ENCODE measurements at regions not wholly inside any gene's neighbourhood (a gene's known extent, or its start where the extent isn't known, plus 50 kb on each side); places are given as distances from the start of the nearest gene placed in this dataset.

DNA sequence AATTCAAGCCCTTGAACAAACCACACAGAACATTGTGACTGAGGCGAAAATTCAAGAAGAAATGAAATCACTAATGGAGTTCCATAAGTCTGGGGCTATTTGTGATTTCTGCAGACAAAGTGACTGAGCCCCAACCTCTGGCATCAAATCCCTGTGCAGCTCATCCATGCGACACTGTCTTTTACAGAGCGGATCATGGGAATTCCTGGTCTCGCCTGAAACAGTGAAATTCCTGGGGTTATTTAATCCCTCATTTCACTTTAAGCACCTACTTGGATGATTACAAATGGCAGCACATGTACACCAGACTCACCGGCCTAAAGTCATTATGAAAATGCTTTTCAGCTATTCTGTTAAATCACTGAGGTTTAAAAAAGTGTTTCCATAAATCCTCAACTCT, 102.4 kb upstream of the CDH4 start:
- no peak for DNase-seq

DNA sequence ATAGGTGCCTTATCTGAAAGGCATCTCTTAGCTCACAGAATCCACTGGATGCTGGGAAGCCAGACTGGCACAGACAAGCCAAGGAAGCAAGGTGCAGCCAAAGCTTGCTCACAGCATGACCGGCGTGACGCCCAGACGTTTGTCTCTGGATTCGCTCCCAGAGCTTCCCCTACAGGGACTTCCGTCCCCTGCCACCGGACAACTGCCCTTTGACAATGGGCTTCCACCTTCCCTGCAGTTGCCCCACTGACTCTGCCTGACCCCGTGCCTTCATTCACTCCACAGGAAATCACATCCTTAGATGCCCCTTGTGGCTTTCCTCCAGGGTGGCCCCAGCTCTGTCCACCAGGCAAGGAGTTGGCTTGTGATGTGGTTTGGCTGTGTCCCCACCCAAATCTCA, 94.8 kb upstream of the CDH4 start:
- DNase-seq: no peak

DNA sequence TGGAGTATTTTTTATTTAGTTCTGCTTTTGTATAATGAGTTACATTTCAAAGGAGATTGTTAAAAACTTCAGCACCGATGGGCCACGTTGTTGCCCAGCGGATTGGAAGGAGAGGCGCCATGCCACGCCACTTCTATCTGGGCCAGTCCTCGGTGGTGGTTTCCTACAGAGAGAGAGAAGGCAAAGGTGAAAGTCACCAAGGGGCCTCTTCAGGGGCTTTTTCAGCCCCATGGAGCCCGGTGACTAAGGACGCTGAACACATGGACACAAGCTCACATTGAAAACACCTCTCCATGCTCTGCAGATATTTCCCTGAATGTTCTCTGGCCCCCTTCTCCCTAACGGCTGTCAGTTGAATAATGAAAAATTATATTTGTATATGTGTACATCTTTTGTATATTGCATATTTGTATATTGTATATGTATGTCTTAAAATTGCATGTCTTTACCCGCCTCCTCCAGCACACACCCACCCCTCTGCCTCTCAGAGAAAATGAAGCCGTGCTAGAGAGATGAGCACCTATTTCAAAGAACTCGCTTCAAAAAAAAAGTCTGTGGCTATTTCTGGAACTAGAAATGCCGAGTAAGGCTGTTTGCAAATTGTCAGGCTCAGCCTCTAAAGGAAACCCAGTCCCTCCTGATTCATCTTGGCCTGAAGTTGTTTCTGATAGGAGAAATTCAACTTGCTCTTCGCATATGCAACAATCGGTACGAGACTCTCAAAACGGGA, 91.9 kb upstream of the CDH4 start:
- DNase-seq: no peak

DNA sequence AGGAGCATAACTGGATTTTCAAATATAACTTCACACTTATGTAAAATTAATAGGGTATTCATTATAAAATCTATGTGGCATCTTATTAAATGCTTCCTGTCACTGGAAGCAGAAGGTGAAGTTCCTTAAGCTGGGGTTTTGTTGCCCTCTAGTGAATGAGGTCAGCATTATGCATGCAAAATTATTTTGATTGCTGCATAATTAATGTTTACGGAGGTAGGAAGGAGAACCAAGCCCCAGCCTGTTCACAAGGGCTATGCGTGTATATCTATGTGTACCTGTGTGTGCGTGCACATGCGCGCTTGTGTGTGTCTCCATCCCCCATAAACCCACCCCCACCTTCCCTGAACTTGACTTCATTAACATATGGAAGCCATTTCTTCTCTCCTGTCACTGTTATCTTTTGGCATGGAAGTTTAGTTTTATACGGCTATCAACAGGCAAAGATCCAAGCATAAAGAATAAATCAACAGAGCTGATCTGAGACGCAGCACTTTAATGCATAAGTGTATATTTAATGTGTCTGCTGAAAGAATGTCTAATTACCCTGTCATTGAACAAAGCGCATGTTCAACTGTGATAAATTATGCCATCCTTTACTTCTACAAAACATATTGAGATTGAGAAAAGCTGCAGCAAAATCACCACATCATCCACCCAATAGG, 90.2 kb upstream of the CDH4 start:
- no peak for DNase-seq

DNA sequence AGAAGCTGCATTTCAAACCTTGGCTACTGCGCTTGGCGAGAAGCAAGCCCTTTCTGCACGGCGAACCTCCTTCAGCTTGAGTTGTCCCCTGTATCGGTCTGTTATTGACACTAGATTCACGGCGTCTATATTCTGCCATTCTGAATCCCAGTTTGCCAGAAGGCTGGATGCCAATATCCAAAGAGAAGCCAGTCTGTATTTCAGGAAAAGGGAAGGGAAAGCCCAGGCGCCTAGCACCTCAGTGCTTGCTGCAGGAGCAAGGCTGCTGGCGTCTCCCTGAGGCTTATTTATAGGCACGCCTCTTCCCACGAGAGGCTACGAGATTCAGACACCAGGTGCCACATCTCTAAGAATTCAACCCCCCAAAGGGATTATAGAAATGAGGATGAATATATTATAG, 89.6 kb upstream of the CDH4 start:
- DNase-seq: no peak

DNA sequence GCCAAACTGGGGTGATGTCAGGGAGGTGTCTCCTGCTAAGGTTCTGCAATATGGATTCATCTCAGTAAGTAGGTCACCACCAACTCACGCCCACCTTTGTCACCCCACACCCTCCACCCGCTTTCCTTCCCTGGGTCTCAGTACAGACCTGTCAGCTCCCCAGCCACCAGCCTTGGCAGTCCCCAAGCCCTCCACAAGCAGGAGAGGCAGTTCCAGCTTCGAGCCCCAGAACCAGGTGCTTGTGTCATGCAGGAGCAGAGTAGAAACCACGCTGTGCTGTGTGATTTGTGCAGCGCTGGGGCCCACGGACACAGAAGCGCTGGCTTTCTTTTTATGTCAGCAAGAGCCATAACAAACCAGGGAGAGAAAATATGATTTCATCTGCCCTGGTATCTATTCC, 89.0 kb upstream of the CDH4 start:
- DNase-seq: no peak

DNA sequence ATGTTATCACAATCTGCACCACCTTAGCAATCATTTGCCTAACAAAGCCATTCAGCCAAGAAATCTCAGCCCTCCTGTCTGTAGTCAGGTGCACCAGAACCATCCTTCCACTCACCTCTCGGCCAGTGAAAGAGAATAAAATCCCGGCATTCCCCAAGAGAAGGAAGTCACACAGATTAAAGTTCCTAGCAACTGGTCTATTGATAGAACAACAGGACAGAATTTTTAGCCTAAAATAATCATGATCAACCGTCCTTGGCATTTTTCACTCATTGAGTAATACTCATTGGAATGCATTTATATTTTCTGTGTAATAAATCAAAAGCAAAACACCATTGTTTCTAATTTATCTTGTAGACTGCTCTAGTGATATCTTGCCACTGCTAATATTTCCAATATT, 85.7 kb upstream of the CDH4 start:
- DNase-seq: no peak

DNA sequence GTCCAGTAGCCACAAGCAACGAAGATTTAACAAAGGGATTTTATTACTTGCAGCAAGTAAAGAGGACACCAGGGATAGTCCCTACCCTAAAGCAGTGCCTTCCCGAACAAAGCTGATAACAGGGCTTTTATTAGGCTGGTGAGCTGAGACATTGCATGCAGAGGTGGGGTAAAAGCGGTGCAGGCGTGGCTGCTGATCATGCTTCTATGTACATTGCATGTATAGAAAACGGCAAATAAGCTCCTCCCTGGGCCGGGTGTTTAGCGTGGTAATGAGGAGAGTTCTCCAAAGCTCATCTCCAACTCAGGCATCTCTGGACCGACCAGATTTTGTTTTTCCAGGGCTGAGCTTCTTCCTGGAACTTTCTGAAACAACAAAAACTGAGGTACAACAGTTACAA, 83.5 kb upstream of the CDH4 start:
- no peak for DNase-seq

DNA sequence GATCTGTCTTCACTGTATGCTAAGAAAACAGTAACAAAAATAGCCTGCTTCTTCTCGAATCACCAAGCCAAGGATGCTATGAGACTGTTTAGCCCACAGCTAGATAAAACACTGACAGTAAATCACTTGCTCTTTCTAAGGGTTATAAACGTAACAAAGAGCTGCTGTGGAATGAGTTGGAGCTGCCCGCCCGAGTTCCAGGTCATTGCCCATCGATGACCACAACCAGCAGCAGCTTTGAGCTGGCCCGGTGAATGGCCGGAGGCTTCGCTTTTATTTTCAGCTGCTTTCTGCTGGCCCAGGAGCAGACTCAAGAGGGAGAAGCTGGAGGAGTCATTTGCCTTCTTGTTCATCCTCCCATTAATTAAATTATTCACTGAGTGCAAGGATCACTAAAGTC, 82.2 kb upstream of the CDH4 start:
- DNase-seq: no peak

DNA sequence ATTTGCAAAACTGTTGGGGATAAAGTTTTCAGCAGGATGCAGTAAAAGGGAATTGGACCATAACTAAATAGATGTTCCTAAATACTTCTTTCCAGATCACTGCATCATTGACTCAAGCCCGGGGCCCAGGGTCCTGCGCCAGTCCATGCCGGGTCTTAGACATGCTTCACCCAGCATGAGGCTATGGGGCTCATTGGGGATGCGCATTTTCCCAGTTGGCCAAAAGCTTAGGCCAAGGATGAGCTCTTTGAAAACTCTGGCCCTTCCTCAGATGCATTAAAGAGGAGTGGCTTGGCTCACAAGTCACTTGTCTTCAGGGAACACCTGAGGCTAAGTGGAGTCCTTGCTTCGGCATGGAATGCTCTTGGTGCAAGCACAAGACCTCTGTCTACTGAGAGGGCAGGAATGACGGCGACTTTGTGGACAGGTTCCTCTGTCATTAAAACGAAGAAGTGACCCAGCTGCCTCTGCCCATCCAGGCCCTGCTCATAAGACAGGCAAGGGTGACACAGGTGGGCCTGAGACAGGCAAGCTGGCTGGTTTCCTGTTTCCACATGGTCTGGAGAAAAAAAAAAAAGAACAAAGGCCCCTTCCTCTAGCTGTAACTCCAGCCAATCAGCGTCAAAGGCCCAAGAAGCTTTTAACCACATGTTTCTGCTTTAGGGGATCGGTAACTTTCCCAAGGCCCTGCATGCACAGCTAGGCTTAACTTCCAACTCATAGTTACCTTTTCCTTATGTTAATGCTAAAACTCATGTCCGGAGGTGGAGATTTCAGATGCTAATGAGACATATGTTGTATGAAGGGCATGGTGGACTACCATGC, 81.4 kb upstream of the CDH4 start:
- DNase-seq: no peak

DNA sequence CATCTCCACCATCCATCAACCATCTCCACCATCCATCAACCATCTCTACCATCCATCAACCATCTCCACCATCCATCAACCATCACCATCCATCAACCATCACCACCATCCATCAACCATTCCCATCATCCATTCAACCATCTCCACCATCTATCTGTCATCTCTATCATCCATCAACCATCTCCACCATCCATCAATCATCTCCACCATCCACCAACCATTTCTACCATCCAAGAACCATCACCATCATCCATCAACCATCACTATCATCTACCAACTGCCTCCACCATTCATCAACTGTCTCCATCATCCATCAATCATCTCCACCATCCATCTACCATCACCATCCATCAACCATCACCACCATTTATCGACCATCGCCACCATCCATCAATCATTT, 78.8 kb upstream of the CDH4 start:
- DNase-seq: no peak

DNA sequence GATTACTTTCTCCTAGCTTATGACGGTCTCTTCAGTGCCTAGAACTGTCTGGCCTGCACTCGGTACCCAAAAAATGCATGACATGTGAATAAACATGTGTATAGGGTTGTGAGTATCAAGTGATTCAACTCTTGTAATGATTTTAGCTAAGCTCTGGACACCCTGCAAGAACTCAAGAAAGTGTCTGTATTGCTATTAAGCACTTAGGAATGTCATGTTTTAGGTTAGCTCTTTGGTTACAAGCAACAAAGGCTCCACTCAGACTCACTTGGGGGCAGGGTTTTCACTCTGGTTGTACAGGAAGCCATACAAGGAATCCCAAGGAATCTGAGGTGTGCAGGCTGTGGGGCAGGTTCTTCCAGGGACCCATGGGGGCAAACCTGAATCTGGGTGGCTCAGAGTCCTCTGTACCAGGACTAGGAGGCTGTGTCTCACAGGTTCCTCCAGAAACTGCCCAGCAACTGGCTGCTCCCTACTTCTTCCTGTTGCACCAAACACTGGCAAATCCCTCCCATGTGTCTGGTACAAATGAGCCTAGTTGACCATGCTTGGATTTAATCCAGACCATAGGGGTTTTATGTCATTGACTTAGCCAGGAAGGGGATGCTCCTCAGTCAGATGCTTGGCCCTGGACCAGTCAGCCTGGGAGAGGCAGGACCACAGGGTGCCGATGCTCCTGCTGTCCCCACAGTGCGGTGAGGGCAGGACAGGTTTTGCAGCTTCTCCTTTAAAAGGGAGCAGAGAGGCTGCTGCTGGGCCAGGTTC, 77.9 kb upstream of the CDH4 start:
- DNase-seq: no peak

DNA sequence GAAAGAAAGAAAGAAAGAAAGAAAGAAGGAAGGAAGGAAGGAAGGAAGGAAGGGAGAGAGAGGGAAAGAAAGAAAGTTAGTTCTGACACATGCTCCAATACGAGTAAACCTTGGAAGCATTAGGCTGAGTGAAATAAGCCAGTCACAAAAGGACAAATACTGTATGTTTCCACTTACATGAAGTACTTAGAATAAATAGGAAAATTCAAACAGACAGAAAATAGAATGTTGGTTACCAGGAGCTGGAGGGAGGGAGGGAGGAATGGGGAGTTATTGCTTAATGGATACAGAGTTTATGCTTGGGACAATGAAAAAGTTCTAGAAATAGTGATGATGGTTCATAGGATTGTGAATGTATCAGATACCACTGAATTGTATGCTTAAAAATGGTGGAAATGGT, 75.2 kb upstream of the CDH4 start:
- no peak for DNase-seq

DNA sequence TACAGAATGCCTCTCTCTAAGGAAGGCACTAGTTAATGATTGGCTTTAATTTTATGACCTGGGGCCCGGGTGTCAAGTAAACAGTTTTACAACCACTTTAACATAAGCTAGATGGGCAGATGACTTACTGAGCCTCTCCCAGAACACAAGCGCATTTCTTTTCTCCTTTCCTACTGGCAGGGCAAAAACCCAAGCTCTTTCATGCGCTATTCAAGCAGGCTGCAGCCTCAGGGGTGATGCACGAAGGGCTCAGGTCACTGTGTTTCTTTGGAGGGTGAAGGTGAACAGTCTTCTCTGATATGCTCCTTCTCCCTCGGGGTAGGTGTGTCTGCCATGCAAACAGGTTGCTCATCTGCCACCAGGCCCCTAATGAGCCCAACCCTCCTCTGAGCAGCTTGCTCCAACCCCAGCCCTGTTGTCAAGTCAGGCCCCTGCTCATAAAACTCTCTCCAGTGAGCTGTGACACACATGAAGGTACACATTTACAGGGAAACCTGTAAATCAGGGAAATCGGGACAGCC, 73.5 kb upstream of the CDH4 start:
- DNase-seq: no peak

DNA sequence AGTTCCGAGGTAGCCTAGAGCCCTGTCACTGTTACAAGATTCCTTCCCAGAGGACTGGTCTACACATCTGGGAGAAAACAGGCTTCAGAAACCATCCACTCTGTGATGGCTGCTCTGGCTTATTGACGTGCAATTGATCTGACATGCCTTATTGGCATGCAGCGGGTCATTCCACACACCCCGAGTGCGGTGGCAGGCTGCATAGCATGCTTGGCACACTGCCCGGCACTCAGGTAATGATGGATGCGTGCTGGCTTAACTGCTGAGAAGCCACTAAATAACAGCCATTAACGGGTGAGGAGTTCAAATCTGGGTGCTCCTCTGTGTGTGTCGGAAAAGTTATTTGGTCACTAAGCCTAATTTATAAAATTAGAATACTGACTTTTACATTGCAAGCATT, 67.9 kb upstream of the CDH4 start:
- no peak for DNase-seq

DNA sequence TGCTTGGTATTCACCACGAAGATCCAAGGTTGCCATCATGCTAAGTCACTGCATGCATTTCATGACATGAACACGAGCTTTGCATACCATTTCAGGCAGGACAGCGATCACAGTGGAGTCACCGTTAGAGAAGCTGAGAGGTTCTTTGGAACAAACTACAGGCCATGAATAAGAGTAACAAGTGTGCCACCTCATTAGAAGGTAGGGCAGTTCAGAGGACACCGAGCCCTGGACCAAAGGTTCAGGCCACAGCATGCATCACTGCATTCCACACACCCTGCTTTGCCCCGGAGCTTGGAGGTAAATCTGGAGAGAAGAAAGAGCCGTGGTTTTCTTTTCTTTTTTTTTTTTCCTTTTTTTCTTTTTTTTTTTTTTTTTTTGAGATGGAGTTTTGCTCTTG, 66.9 kb upstream of the CDH4 start:
- DNase-seq: no peak

DNA sequence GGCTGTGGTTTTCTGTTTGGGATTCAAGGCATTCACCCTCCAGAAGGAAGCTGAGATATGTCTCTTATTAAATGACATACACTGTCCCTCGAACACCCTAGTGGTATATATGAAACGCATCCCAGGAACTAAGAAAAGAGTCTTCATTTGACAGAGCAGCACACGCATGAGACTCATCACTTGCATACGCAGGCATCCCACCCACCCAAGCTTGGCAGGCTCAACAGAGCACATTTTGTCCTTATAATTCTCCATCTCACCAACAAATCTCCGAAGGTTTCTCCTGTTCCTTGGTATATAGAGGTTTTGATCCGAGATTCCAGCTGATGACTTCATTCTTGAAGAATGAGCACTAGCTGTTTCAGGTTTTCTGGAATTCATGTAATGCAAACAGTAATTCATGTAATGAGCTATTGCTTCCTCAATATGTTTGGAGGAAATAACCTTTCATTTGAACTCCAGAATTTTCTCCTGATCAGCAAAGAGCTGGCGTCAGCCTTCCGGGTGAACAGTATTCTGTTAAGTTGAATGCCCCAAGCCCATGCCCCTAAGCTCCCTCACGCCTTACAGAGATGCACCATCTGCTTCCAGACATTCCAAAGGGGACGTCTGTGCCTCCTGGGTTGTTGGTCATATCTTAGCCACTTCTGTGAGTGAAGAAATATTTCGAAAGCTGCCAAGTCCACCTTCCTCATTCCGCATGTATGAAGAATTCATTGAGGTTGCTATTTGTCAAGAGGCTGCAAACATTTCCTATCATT, 66.0 kb upstream of the CDH4 start:
- DNase-seq: no peak

DNA sequence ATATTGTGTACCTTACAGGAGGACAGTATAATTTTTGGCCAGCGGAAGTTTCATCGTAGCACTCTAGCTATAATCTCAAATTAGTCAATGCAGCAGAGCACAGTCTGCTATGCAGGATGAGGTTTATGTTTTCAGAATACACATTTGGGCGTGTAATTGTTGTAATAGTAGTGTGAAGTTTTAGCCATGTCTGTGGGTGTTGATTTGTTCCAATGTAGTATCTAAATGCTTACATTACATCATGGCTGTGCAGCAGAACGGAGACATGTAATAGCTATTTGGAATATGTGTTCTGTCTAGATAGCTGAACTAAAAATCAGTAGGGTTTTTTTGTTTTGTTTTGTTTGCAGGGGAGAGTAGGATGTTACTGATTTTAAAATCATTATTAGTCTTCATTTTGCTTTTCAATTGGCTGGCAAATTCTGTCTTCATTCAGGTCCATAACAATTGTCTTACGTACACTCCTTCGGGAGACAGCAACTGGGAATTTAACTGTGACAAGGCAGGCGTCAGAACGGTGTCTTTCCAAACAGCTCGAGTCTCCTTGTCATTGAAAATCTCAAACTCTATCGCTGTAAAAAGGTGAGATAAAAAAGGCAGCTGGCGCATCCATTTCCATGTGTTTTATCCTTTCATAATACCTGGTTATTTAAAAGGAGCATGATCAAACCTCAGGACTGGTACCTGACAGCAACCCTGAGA, 65.1 kb upstream of the CDH4 start:
- DNase-seq: no peak

DNA sequence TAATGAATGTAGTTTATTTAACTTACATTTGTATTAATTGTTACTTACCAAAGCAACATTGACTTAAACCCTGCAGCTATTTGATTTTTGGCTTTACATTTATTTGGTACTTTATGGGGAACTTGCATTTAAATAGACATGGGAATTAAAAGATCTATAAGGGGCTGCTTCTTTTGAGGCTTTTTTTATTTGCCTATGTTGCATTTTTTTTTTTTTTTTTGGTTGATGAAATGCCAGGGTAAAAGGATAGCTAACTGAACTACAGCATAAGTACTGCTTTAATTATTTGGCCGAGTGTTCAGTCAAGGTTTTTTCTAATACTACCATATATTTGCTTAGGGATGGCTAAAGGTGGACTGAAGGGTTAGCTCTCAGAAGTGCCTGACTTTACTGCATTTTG, 62.5 kb upstream of the CDH4 start:
- no peak for DNase-seq

DNA sequence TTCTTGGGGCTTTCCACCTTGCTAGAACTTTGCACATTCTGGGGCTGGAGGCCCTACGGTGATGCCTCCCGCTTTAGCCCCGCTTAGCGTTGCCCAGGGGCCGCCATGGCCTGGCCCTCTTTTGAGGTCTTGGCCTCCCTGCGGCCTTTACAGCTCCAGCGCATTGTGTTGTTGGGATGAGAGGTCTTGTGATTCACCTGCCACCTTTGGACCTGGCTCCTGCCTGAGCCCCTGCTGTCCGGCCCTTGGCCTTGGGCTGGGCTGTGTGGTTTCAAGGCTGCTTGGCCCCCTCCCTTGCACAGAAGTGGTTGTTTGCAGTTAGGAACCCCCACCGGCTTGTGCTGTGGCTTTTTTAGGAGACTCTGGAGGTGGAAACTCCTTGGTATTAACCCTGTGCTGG, 61.0 kb upstream of the CDH4 start:
- DNase-seq: no peak

DNA sequence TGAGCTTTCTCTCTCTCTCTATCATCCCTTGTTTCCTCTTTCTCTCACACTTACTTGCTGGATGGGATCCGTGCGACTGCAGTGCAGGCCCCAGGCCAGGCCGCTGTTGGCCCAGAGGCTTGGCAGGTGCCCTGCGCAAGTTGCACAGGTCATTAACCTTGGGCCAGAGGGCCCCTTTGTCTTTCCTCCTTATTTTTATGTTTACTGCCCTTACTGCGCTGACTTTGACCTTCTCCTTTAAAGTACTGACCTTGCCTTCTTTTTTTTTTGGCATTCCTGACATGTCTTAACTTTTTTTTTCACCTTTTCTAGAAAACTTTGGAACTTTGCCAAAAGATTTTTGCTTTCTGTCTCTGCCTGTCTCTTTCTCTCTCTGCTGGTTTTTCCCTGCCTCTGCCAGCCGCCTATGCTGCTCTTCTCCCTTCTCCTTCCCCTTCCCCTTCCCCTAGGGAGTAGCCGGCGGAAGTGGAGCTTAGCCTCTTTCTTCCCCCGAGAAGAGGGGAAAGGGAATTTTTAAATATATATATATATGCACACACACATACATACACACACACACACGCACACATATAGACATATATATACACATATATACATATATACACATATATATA, 59.6 kb upstream of the CDH4 start:
- DNase-seq: no peak

Data from CD4-positive, alpha-beta T cell treated with Interleukin-21 for 1 hour (primary cell).